ENCODE measurements at regions not wholly inside any gene's neighbourhood (a gene's known extent, or its start where the extent isn't known, plus 50 kb on each side); places are given as distances from the start of the nearest gene placed in this dataset.

DNA sequence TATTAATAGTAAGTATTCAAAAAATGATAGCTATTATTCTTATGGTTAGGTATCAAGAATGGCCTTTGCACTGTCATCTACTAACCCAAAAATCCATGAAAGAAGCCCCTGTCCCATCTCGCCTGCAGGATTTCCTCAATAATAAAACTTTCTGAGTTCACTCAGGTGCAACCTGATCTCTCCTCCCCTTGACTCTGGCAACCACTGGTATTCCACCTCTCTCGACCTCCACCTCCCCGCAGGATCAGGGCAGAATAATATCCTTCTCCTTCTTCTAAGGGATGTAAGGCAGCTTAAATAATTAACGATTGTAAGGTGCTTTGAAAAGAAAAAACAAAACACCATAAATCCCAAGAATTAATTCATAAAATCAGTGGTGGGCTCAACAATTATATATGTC lies 359.3 kb downstream of the PLPP3 start:
- TF ChIP-seq, protein P1, sequence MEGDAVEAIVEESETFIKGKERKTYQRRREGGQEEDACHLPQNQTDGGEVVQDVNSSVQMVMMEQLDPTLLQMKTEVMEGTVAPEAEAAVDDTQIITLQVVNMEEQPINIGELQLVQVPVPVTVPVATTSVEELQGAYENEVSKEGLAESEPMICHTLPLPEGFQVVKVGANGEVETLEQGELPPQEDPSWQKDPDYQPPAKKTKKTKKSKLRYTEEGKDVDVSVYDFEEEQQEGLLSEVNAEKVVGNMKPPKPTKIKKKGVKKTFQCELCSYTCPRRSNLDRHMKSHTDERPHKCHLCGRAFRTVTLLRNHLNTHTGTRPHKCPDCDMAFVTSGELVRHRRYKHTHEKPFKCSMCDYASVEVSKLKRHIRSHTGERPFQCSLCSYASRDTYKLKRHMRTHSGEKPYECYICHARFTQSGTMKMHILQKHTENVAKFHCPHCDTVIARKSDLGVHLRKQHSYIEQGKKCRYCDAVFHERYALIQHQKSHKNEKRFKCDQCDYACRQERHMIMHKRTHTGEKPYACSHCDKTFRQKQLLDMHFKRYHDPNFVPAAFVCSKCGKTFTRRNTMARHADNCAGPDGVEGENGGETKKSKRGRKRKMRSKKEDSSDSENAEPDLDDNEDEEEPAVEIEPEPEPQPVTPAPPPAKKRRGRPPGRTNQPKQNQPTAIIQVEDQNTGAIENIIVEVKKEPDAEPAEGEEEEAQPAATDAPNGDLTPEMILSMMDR (IDR thresholded peaks at IDR 0.05) = no peak
- TF ChIP-seq EP300 (IDR thresholded peaks at IDR 0.05) = no peak
